NCI-H526 treated with DMSO at 0.1 percent for 48 hours (cell line): ENCODE measurements at regions not wholly inside any gene's neighbourhood (a gene's known extent, or its start where the extent isn't known, plus 50 kb on each side); places are given as distances from the start of the nearest gene placed in this dataset.
A peak's percentile ranks its signal among the peaks of the same experiment; 100 is the strongest.

Source experiments
- DNase-seq: peaks from one replicate; lab custom pipeline; 2025; lab: John Stamatoyannopoulos, UW

DNA sequence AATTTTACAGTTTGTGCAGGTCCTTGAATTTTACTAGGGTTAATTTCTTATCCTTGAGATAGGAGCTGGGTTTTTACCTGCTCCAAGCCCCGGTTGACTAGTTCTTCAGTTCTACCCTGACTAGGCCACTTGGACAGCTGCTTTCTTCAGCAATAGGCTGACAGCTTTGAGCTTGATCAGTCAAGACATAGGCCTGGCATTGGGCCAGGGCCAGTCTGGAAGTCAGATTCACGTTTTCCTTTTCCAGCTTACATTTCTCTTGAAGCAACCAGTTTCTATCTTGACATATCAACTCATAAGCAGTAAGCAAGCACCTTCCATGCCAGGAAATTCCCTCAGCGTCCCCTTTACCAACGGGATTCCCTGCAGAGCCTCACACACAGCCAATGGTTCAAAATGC, 63.7 kb upstream of the AJAP1 start:
- DNase-seq = no peak

DNA sequence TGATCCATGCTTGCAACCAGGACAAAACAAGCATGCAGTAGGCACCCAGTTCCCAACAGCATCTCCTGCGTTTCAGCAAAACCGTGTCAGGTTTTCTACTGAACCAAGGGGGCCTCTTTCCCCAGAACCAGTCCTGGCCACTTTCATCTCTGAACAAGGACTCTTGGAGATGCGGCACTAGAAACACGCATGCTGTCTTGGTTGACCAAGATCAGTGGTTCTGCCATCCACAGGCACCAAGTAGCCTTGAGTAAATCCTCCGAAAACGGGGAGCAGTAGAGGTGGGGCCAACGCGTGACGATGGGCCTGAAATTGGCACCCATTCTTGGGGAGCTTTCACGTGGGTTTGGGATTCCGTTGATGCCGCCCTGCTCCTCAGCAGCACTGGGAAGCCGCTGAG, 62.5 kb upstream of the AJAP1 start:
- DNase-seq = no peak

DNA sequence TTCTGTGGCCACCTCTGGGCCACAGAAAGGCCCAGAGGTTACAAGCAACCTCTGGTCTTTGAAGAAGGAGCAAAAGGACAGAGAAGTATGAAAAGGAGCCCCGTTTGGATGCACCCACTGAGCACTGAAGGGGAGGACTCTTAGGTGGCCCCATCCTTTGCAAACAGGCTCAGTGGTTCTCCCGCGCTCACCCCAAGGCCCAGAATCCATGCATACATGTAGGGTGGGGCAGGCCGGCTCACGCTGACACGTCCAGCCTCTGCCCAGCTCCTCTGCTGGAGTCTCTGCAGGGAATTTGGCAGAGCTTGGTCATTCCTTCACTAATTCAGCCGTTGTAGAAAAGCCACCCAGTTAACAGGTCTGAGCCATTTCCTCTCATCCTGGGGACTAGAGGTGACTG, 61.3 kb upstream of the AJAP1 start:
- no peak for DNase-seq

DNA sequence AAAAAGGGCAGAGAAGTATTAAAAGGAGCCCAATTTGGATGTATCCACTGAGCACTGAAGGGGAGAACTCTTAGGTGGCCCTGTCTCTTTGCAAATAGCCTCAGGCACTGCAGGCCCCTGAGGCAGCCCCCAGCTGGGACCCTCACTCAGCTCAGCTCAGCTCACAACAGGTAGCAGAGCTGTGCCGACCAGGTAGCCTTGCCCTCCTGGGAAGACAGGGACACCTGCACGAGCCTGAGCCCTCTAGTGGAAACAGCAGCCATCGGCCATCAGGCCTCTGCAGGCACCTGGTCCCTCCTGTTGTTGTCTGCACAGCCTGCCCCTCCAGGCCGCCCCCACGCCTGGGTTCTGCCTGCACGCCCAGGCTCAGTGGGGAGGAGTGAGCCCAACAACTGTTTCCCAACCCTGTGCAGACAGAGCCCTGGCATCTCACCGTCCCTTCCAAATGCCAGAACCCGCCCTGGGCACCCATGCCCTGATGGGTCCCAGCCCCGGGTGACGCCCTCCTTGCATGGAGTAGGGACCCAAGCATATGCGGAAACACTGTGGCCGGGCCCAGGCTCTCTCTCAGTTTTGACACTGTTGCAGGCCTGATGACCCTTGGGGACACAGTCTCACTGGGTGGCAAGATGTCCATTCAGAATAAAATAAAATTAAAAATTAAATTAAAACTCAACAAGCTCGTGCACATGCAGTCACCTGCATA, 60.0 kb upstream of the AJAP1 start:
- no peak for DNase-seq

DNA sequence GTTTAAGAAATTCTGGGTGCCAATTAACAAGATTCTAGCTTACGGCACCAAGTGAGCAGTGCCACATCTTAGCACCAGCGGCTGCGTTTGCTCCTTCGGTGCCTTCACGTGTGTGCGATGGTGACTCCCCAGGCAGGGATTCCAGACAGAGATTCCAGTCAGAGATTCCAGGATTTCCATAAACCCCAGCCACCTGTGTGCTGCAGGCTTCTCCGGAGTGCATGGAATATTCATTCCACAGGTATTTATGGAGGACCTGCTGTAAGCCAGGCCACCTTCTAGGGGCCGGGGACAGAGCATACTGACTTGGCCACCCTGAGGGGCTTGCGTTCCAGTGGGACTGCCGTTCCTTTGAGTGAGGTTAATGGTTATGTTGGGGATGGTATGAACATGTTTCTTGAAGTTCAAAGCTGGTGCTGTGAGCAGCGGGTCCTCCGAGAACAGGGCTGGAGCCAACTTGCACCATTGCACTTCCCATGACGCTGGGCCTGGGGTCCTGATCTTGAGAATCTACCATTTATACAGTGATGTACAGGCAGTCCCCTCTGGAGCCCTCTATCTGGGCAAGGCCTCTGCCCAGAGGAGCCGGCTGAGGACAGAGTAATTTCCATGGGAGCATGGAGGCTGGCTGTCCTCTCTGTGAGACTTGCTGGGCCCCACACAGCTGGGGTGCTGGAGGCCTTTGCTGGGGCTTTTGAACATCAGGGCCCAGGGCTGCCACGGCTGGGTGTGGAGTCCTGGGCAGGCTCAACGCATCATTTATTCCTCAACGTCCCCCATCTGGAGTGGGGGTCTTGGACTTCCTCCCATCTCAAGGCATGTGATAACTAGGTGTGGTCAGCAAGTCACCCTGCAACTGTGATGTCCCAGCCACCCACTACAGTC, 58.8 kb upstream of the AJAP1 start:
- DNase-seq = no peak

DNA sequence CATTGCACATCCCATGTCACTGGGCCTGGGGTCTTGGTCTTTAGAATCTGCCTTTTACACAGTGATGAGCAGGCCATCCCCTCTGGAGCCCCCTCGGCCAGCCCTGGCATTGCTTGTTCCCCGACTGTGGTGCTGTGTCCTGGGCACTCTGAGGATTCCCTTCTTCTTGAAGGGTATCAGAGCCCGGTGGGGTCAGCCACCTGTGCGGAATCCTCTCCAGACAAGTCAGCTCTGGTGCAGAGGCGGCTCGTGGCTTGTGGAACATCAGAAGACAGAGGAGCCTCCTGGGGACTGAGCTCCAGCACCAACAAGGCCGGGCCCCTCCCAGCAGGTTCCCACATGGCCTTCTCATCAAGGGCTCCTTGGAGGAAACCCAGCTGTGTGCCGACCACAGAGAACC, 57.9 kb upstream of the AJAP1 start:
- DNase-seq = no peak

DNA sequence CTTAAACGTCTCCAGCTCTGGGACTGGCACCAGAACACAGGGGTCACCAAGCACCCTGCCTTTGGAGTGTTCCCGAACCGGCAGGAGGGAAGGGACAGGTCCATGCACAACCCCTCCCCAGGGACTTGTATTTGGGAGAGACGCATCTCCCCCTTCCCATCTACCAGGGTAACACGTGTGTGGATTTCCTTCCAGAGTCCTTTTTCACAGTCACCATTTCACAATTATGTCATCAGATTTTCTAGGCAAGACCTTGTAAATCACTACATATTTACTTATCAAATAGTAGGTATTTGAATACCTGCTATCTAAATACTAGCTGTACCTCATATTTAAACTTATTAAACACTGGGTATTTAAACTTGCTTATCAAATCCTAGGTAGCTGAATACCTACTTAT, 57.4 kb upstream of the AJAP1 start:
- peak; percentile 34 for DNase-seq

DNA sequence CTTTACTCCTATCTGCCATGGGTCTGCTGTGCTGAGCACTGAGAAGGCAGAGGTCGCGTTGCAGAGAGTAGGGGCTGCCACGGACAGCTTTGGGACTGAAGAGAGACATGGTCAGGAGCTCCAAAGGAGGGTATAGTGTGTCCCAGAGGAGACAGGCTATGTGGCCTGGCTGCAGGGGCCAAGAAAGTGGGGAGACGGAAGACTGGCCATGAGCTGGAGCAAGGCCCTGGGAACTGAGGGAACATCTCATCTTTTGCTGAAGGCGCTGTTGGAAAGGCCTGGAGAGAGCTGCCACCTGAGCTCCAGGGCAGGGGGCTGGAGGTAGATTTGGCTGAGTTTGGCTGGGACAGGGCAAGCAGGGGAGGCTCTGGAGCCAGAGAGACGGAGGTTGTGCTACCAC, 55.8 kb upstream of the AJAP1 start:
- no peak for DNase-seq

DNA sequence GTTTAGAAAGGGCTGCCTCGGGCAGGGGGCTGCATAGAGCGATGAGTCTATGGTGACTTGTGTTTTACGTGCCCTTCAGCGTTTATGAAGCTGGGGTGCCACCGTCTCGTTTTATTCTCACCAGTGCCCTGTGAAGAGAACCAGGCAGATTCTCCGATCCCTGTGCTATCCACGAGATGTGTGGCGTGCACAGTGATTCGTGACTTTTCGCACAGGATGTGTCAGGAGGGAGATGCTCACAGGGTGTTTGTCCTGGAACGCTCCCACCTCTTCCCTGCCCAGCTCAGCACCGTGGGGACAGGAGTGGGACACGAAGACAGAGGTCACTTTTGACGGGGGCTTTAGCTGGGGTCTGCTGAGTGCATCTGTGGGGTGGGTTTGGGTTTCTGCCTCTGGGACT, 54.9 kb upstream of the AJAP1 start:
- no peak for DNase-seq

DNA sequence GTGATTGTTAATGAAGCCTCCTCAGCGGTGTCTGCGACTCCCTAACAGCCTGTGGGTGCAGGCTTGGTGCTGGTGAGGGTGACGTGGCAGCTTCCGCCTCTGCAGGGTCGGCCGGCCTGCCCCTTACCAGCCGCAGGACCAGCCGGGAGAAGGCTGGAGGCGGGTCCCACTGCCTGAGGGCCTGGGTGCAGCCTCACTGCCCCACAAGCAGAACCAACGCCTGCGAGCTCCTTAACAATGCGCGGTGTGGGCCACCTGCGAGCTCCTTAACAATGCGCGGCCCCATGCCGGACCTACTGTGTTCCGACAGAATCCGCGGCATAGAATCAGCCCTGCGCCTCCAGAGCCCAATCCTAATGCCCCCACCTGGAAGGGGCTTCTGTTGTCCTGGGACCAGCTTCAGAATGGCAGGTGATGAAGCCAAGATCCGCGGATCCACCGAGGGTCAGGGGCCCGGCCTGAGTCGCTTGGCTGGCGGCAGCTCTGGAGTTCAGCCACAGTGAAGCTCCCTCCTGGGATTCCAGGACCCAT, 54.4 kb upstream of the AJAP1 start:
- no peak for DNase-seq

DNA sequence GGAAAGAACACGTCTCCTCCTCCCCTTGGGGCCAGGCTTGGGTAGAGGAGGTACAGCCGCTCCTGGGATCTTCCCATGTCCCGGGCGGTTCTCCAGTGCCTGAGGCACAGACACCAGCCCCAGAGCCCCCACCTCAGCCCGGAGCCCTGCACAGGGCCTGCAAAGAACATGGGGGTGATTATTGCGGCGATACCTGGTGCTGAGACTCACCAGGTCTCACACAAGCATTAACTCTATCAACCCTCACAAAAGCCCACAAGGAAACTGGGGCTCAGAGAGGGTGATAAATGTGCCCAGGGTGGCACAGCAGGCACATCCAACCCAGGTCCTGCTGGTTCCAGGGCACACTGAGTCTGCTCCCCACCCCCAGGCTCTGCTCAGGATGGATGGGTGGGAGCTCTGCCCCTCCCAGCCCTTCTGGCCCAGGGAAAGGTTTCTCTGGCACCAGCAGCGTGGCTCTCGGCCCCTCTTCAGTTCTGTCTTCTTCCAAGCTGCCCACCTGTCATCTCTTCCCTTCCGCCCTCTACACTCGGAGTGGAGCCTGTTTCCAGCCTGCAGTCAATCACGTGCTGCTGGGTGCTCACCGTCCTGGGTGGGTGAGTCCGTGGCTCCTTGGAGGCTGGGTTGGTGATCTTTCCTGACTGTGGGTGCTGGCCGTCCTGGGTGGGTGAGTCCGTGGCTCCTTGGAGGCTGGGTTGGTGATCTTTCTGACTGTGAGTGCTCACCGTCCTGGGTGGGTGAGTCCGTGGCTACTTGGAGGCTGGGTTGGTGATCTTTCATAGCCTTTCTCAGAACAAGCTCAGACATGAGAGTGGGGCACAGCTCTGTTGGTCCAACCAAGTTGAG, 53.6 kb upstream of the AJAP1 start:
- no peak for DNase-seq

DNA sequence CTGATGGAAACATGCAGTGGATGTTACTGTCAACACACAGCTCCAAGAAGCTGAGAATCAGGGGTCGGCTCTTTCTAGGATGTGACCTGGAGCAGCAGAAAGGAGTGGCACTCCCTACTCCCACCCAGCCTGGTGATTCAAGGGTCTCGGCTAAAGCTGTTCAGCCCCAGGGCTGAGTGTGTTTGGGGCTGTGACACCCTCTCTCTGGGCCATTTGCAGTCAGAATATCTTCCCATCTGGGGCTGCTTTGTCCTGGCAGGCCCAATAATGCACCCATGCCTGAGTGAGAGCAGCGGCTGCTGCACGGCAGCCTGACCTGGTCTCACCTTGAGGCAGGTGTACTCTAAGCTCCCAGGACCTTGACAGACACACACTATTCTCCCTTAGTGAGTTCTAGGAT, 52.5 kb upstream of the AJAP1 start:
- DNase-seq = no peak

DNA sequence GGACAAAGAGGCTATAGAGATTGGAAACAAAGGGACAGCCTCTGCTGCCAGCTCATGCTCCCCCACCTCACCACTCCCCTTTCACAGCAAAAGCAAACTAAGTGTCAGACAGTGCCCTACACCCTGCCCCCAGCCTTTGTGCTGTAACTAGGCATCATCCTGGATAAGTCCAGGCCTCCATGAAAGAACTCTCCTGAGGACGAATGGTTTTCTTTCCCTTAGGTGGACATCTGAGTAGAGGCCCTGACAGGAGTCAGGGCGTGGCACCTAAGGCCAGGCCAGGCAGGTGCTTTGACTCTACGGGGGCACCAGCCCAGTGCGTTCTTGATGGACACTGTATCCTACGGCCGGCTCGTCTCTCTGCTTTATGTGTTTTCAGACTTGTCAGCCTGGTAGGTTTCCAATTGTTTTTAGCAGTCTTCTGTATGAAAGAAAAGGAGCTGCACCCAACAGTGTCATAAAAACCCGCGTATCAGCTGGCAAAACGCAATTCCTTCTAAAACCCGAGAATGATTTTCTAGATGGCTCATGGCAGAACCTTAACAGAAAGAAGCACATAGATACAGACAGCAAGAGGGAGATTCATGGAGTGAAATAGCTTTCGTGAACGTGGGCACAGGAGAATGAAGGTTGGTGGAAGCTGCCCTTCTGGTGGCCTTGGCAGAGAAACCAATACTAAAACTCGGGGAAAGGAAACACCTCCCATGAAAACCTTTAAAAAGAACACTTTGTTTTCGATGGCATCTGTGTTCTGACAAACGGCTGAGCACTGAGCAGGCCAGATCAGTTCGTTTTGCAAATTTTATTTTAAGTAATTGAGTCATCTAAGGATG, 51.7 kb upstream of the AJAP1 start:
- no peak for DNase-seq

DNA sequence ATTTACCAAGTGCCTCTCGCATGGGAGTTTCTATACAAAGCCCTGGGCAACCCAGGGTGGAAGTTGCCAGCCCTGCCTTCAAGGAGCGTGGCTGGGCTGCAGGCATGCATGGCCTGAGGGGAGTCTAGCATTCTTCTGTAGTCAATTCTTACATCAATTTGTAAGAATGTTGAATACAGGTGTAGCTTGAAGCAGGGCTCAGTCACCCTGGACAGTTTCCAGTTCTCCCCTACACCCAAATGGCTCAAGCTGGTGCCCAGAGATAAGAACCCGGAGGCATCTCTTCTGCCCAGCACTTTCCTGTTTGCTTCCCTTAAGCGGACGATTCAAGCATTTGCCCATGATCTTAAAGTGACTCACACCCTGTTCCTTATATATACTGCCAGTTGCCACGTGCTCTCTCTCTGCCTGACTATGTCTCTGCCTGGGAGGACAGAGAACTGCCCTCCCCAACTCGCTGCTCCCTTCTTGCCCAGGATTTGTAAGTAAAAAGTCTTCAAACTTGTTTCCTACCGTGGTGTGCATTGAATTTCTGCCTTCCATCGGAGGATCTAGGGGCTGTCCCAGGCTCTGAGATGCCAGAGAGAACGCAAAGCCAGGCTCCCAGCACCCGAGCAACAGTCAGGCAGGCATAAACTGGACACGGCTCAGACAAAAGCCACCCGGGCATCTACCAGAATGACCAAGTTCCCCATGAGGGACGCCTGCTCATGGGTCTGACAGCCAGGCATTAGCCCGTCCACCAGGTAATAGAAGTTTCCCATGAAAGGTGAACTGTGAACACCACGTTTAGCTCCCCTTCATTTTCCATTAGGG, 50.9 kb upstream of the AJAP1 start:
- DNase-seq = no peak
